B cell (primary cell): ENCODE measurements at regions not wholly inside any gene's neighbourhood (a gene's known extent, or its start where the extent isn't known, plus 50 kb on each side); places are given as distances from the start of the nearest gene placed in this dataset.

Source experiments
- ATAC-seq: fragments of 200-7000 bp; cut with Tn5 transposase; one replicate; pipeline ENCODE4 v1.10.0; 2021; ENCODE audit warnings: low read depth, mild to moderate bottlenecking, moderate number of reproducible peaks, moderate library complexity
- CTCF ChIA-PET: fragments of 350-600 bp; sonication (Branson Sonifier 250); formaldehyde crosslinking; loops from one replicate; lab custom pipeline; 2021; ENCODE audit warnings: antibody characterized with exemption, inconsistent platforms; lab: Charles Lee
- POLR2A ChIA-PET: fragments of 350-600 bp; sonication (Branson Sonifier 250); formaldehyde crosslinking; loops from one replicate; lab custom pipeline; 2021; ENCODE audit warnings: antibody characterized with exemption; lab: Charles Lee
- DNase-seq: peaks from one replicate; pipeline ENCODE4 v3.0.0; 2013
- H2AFZ ChIP-seq: 2 replicates; pipeline ENCODE4 v1.6.1; 2012; ENCODE audit warnings: mild to moderate bottlenecking, low read depth, low read length; ENCODE audit not compliant: insufficient read depth, poor library complexity, severe bottlenecking
- H3K27ac ChIP-seq, 2 donors: 1 replicate in 1 of 2; 2 replicates in 1 of 2; pipeline ENCODE4 v1.5.1; 2012 to 2013; ENCODE audit warnings: low read length in 2 of 2, mild to moderate bottlenecking in 2 of 2, moderate library complexity in 1 of 2
- H3K27me3 ChIP-seq, 4 experiments: fragments of 200-600 bp in 1 of 4; sonication (generic) in 1 of 4; replicated peaks in 1 of 4; 1 replicate in 2 of 4; 2 replicates in 2 of 4; pipeline versions ENCODE4 v1.6.1 to v1.7.0; 2013 to 2016; ENCODE audit warnings: low read length in 3 of 4, mild to moderate bottlenecking in 2 of 4, mixed read lengths in 1 of 4, moderate library complexity in 1 of 4; ENCODE audit not compliant: insufficient read depth in 4 of 4, control insufficient read depth in 3 of 4; ENCODE audit errors: control extremely low read depth in 1 of 4
- H3K36me3 ChIP-seq, 2 experiments: replicated peaks in 1 of 2; 1 replicate in 1 of 2; 2 replicates in 1 of 2; pipeline versions ENCODE4 v1.6.1 to v1.7.1; 2013; ENCODE audit warnings: low read length in 1 of 2; ENCODE audit not compliant: insufficient read depth in 2 of 2, control insufficient read depth in 1 of 2; ENCODE audit errors: control extremely low read depth in 1 of 2, extremely low read depth in 1 of 2
- H3K4me1 ChIP-seq, 2 donors: fragments of 200-600 bp in 1 of 2; sonication (generic) in 1 of 2; 1 replicate in 1 of 2; 2 replicates in 1 of 2; pipeline versions ENCODE4 v1.5.1 to v1.6.1; 2013 to 2017; ENCODE audit warnings: low read length in 2 of 2; ENCODE audit not compliant: control insufficient read depth in 2 of 2, insufficient read depth in 2 of 2
- H3K4me2 ChIP-seq: replicated peaks from 2 replicates; pipeline ENCODE3; 2012; ENCODE audit warnings: mild to moderate bottlenecking, low read depth, low read length; ENCODE audit not compliant: poor library complexity, severe bottlenecking
- H3K4me3 ChIP-seq, 5 experiments: fragments of 200-600 bp in 1 of 5; sonication (generic) in 1 of 5; 1 replicate in 3 of 5; 2 replicates in 2 of 5; pipeline versions ENCODE4 v1.5.1 to v1.7.0; 2011 to 2016; ENCODE audit warnings: low read length in 4 of 5, mild to moderate bottlenecking in 4 of 5, low read depth in 2 of 5, control low read depth in 1 of 5, moderate library complexity in 1 of 5; ENCODE audit not compliant: insufficient read depth in 1 of 5; ENCODE audit errors: control extremely low read depth in 1 of 5, extremely low read depth in 1 of 5
- H3K79me2 ChIP-seq: fragments of 200-600 bp; sonication (generic); one replicate; pipeline ENCODE4 v1.6.0; 2016; ENCODE audit warnings: low read length; ENCODE audit not compliant: control insufficient read depth, insufficient read depth
- H3K9ac ChIP-seq: fragments of 200-600 bp; sonication (generic); 2 replicates; pipeline ENCODE4 v1.6.1; 2017; ENCODE audit warnings: mild to moderate bottlenecking, low read length, moderate library complexity
- H3K9me3 ChIP-seq, 3 donors: one replicate each; pipeline versions ENCODE4 v1.6.1 to v1.7.1; 2013; ENCODE audit warnings: low read length in 2 of 3; ENCODE audit not compliant: control insufficient read depth in 2 of 3, insufficient read depth in 1 of 3; ENCODE audit errors: control extremely low read depth in 1 of 3
- H4K20me1 ChIP-seq: 2 replicates; pipeline ENCODE4 v1.6.0; 2012; ENCODE audit warnings: mild to moderate bottlenecking, low read length; ENCODE audit not compliant: insufficient read depth, control insufficient read depth, poor library complexity, severe bottlenecking
- H3K27ac Mint-ChIP-seq: one replicate; pipeline ENCODE4 v1.8.0; 2021; ENCODE audit warnings: mixed read lengths
- H3K27me3 Mint-ChIP-seq: one replicate; pipeline ENCODE4 v1.8.0; 2021; ENCODE audit warnings: mixed read lengths
- H3K4me1 Mint-ChIP-seq: one replicate; pipeline ENCODE4 v1.8.0; 2021; ENCODE audit warnings: mixed read lengths
- H3K4me3 Mint-ChIP-seq: one replicate; pipeline ENCODE4 v1.8.0; 2021; ENCODE audit warnings: mixed read lengths
- H3K9me3 Mint-ChIP-seq: one replicate; pipeline ENCODE4 v1.8.0; 2022; ENCODE audit warnings: mixed read lengths; ENCODE audit not compliant: insufficient read depth
- EZH2 ChIP-seq: IDR thresholded peaks from 2 replicates; pipeline ENCODE4 v1.6.1; 2012; ENCODE audit warnings: borderline replicate concordance, low read depth, mild to moderate bottlenecking, moderate library complexity, low read length; ENCODE audit not compliant: insufficient read depth, poor library complexity, severe bottlenecking
- WGBS: methylation state at CpG from one replicate; pipeline ENCODE4 v1.1.5; 2013; ENCODE audit warnings: missing lambda C conversion rate; ENCODE audit not compliant: insufficient coverage; 5-methylcytosine and 5-hydroxymethylcytosine counted together
- intact Hi-C: fragments of 100-400 bp; cut with micrococcal nuclease; formaldehyde crosslinking; loops from one replicate; pipeline ENCODE4 v1.10.0; 2022
- TF ChIP-seq, protein P1 (sequence below): fragments of 200-600 bp; IDR thresholded peaks from one replicate; pipeline ENCODE4 v1.8.0; 2022; ENCODE audit warnings: antibody characterized with exemption, mild to moderate bottlenecking

GRCh38 chr16:59658572-59658971, 924.5 kb upstream of the GOT2 start:
- no peak overlapping the region for H3K27ac ChIP-seq
- POLR2A ChIA-PET = no interaction called here
- no peaks in the 10 kb centered on the region for H3K79me2 ChIP-seq
- no peak overlapping the region for H3K9ac ChIP-seq
- CTCF ChIA-PET = no interaction called here
- H3K36me3 ChIP-seq = no peaks in the 10 kb centered on the region
- H3K9me3 ChIP-seq = no peaks in the 10 kb centered on the region
- Mint-ChIP-seq H3K9me3 (peaks cover 2% of the 10 kb centered on the region), H3K4me3 (no peak overlapping the region), H3K27me3 (no peaks in the 10 kb centered on the region), H3K27ac (no peak overlapping the region), H3K4me1 (no peaks in the 10 kb centered on the region)
- no peak for DNase-seq
- no peak overlapping the region for H3K4me2 ChIP-seq
- no peak overlapping the region for H3K4me3 ChIP-seq
- no peaks in the 10 kb centered on the region for H4K20me1 ChIP-seq
- TF ChIP-seq EZH2 = no peak
- TF ChIP-seq, protein P1, sequence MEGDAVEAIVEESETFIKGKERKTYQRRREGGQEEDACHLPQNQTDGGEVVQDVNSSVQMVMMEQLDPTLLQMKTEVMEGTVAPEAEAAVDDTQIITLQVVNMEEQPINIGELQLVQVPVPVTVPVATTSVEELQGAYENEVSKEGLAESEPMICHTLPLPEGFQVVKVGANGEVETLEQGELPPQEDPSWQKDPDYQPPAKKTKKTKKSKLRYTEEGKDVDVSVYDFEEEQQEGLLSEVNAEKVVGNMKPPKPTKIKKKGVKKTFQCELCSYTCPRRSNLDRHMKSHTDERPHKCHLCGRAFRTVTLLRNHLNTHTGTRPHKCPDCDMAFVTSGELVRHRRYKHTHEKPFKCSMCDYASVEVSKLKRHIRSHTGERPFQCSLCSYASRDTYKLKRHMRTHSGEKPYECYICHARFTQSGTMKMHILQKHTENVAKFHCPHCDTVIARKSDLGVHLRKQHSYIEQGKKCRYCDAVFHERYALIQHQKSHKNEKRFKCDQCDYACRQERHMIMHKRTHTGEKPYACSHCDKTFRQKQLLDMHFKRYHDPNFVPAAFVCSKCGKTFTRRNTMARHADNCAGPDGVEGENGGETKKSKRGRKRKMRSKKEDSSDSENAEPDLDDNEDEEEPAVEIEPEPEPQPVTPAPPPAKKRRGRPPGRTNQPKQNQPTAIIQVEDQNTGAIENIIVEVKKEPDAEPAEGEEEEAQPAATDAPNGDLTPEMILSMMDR = no peak
- ATAC-seq = no peak
- WGBS = no CpG with 5 or more reads among the region's 3 CpGs
- H2AFZ ChIP-seq = no peak overlapping the region
- intact Hi-C loops = no loop called here
- H3K27me3 ChIP-seq = no peaks in the 10 kb centered on the region
- H3K4me1 ChIP-seq = no peaks in the 10 kb centered on the region

DNA sequence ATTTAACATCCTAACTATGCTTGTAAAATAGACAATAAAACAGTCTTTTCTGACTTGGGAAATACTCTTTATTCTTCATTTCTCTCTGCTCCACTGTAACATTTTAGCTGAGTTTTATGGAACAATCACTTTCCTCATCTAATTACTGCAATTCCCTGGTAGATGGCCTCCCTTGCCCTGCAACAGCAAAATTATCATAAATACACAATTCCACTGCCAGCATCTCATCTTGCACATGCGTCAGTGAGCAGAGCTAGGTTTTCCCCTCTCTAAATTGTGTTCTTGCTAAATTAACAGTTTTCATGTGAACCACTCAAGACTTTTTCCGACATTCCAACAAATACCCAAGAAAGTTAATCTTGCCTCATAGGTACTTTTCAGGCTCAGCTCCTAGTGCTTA, 920.9 kb upstream of the GOT2 start:
- no peak for DNase-seq
- Histone ChIP-seq H2AFZ (no peak overlapping the region), H4K20me1 (no peaks in the 10 kb centered on the region), H3K4me1 (no peaks in the 10 kb centered on the region), H3K79me2 (no peaks in the 10 kb centered on the region), H3K9me3 (no peaks in the 10 kb centered on the region), H3K4me2 (no peak overlapping the region), H3K9ac (no peak overlapping the region), H3K4me3 (no peak overlapping the region), H3K27ac (no peak overlapping the region), H3K27me3 (no peaks in the 10 kb centered on the region), H3K36me3 (no peaks in the 10 kb centered on the region)
- intact Hi-C loops = no loop called here
- H3K9me3 Mint-ChIP-seq = peaks cover 12% of the 10 kb centered on the region
- WGBS = 100% methylated on average over 1 of the region's 2 CpGs
- no peak for ATAC-seq
- H3K4me3 Mint-ChIP-seq = no peak overlapping the region
- TF ChIP-seq EZH2 = no peak
- TF ChIP-seq, protein P1 = no peak
- CTCF ChIA-PET = no interaction called here
- no peak overlapping the region for H3K27ac Mint-ChIP-seq
- H3K4me1 Mint-ChIP-seq = no peaks in the 10 kb centered on the region
- POLR2A ChIA-PET = no interaction called here
- no peaks in the 10 kb centered on the region for H3K27me3 Mint-ChIP-seq
